ENCODE measurements at regions not wholly inside any gene's neighbourhood (a gene's known extent, or its start where the extent isn't known, plus 50 kb on each side); places are given as distances from the start of the nearest gene placed in this dataset.
"Not testable (repeated sequence)": the region's sequence is repeated elsewhere in the genome, so short reads cannot be mapped to it uniquely, and the experiment has no call there.

- Histone ChIP-seq H3K4me3 (no peak overlapping the region), H3K27me3 (no peaks in the 10 kb centered on the region), H3K36me3 (replicated peaks in 1 of 2; ENCODE audit: insufficient read depth in 1 of 2, low read depth in 2 of 2) (no peaks in the 10 kb centered on the region), H3K9me3 (no peaks in the 10 kb centered on the region), H3K4me1 (no peaks in the 10 kb centered on the region), H3K27ac (no peak overlapping the region)
- intact Hi-C loops (cut with DNase I): no loop called here
- TF ChIP-seq POLR2A (IDR thresholded peaks at IDR 0.05) (no peak), CTCF (IDR thresholded peaks at IDR 0.05) (no peak)
- DNase-seq: no peak
- ATAC-seq: no peak
- WGBS, 2 donors: 54 to 65% methylated on average over 1 of the region's 1 CpG
Measured at GRCh38 chr19:28687296-28687695, 525.7 kb downstream of the UQCRFS1 start.

- Histone ChIP-seq H3K27ac (no peak overlapping the region), H3K9me3 (no peaks in the 10 kb centered on the region), H3K27me3 (no peaks in the 10 kb centered on the region), H3K4me1 (no peaks in the 10 kb centered on the region), H3K36me3 (replicated peaks in 1 of 2; ENCODE audit: insufficient read depth in 1 of 2, low read depth in 2 of 2) (no peaks in the 10 kb centered on the region), H3K4me3 (no peak overlapping the region)
- no peak for ATAC-seq
- intact Hi-C loops (cut with DNase I): no loop called here
- 51 to 67% methylated on average over 2 of the region's 2 CpGs for WGBS, 2 donors
- TF ChIP-seq POLR2A (IDR thresholded peaks at IDR 0.05) (no peak), CTCF (IDR thresholded peaks at IDR 0.05) (no peak)
- DNase-seq: no peak
Measured at GRCh38 chr19:28686756-28687155, 526.2 kb downstream of the UQCRFS1 start.

- no peak overlapping the region for H3K4me3 ChIP-seq
- no peaks in the 10 kb centered on the region for H3K4me1 ChIP-seq
- no peaks in the 10 kb centered on the region for H3K36me3 ChIP-seq (replicated peaks in 1 of 2; ENCODE audit: insufficient read depth in 1 of 2, low read depth in 2 of 2)
- DNase-seq: no peak
- TF ChIP-seq POLR2A (IDR thresholded peaks at IDR 0.05) (no peak), CTCF (IDR thresholded peaks at IDR 0.05) (no peak)
- H3K27ac ChIP-seq: no peak overlapping the region
- no peaks in the 10 kb centered on the region for H3K27me3 ChIP-seq
- intact Hi-C loops (cut with DNase I): no loop called here
- H3K9me3 ChIP-seq: no peaks in the 10 kb centered on the region
- 82 to 85% methylated on average over 3 of the region's 3 CpGs for WGBS, 2 donors
- ATAC-seq: no peak
Measured at GRCh38 chr19:28685802-28686201, 527.1 kb downstream of the UQCRFS1 start.

- intact Hi-C loops (cut with DNase I); DNase-seq; H3K36me3 ChIP-seq (replicated peaks in 1 of 2; ENCODE audit: insufficient read depth in 1 of 2, low read depth in 2 of 2); ATAC-seq; H3K27me3 ChIP-seq; H3K9me3 ChIP-seq; H3K4me1 ChIP-seq; H3K4me3 ChIP-seq; H3K27ac ChIP-seq: not testable (repeated sequence)
- WGBS, 2 donors: 57 to 78% methylated on average over 3 to 4 of the region's 4 CpGs
Measured at GRCh38 chr19:28685077-28685476, 527.9 kb downstream of the UQCRFS1 start.

GRCh38 chr19:28680111-28680510 is 532.8 kb downstream of the UQCRFS1 start:
- Histone ChIP-seq H3K4me3 (no peak overlapping the region), H3K27ac (no peak overlapping the region), H3K9me3 (no peaks in the 10 kb centered on the region), H3K36me3 (replicated peaks in 1 of 2; ENCODE audit: insufficient read depth in 1 of 2, low read depth in 2 of 2) (no peaks in the 10 kb centered on the region), H3K27me3 (no peaks in the 10 kb centered on the region), H3K4me1 (no peaks in the 10 kb centered on the region)
- intact Hi-C loops (cut with DNase I): no loop called here
- ATAC-seq (no peak), DNase-seq (no peak)
- TF ChIP-seq CTCF (IDR thresholded peaks at IDR 0.05) (no peak), POLR2A (IDR thresholded peaks at IDR 0.05) (no peak)
- WGBS, 2 donors: 83 to 92% methylated on average over 3 of the region's 3 CpGs
